Gastrocnemius medialis (tissue), 4 donors: ENCODE measurements at regions not wholly inside any gene's neighbourhood (a gene's known extent, or its start where the extent isn't known, plus 50 kb on each side); places are given as distances from the start of the nearest gene placed in this dataset.

Experiments
- POLR2A ChIP-seq, 2 donors: fragments of 450-650 bp; IDR thresholded peaks; one replicate each; pipeline ENCODE4 v1.6.1; 2017; ENCODE audit warnings: antibody characterized with exemption in 2 of 2, mild to moderate bottlenecking in 2 of 2, moderate library complexity in 2 of 2
- TF ChIP-seq, protein P1 (sequence below), 5 experiments: fragments of 450-650 bp in 3 of 5; fragments of 200-600 bp in 2 of 5; sonication (generic) in 2 of 5; IDR thresholded peaks in 4 of 5; conservative IDR thresholded peaks in 1 of 5; 1 replicate in 4 of 5; 2 replicates in 1 of 5; pipeline ENCODE4 v1.5.1; 2016 to 2019; ENCODE audit warnings: antibody characterized with exemption in 5 of 5, mild to moderate bottlenecking in 3 of 5, moderate library complexity in 3 of 5

DNA sequence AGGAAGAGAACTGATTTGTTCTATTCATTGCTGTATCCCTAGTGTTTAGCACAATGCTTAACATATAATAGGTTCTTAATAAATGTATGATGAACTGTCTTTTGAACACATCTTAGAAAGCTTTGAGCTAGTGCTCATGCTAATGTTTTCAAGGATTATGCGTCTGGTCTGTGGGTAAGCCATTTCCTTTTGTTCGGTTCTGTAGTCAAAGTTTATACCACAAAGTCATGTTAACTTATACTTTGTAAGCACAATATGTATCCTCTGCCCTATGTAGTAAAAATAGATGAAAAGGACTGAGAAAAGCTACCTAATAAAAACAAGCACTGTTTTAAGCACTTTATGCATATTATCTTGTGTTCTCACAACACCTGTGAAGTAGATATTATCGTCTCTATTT lies 301.9 kb downstream of the GLUD2 start:
- TF ChIP-seq, protein P1, sequence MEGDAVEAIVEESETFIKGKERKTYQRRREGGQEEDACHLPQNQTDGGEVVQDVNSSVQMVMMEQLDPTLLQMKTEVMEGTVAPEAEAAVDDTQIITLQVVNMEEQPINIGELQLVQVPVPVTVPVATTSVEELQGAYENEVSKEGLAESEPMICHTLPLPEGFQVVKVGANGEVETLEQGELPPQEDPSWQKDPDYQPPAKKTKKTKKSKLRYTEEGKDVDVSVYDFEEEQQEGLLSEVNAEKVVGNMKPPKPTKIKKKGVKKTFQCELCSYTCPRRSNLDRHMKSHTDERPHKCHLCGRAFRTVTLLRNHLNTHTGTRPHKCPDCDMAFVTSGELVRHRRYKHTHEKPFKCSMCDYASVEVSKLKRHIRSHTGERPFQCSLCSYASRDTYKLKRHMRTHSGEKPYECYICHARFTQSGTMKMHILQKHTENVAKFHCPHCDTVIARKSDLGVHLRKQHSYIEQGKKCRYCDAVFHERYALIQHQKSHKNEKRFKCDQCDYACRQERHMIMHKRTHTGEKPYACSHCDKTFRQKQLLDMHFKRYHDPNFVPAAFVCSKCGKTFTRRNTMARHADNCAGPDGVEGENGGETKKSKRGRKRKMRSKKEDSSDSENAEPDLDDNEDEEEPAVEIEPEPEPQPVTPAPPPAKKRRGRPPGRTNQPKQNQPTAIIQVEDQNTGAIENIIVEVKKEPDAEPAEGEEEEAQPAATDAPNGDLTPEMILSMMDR (IDR thresholded peaks at IDR 0.05 in 4 of 5, conservative IDR thresholded peaks at IDR 0.05 in 1 of 5): no peak
- no peak for TF ChIP-seq POLR2A (IDR thresholded peaks at IDR 0.05)
